Kasumi-1 (cell line): ENCODE measurements at regions not wholly inside any gene's neighbourhood (a gene's known extent, or its start where the extent isn't known, plus 50 kb on each side); places are given as distances from the start of the nearest gene placed in this dataset.
"Not testable (repeated sequence)": the region's sequence is repeated elsewhere in the genome, so short reads cannot be mapped to it uniquely, and the experiment has no call there.

Source experiments
- DNase-seq, 2 experiments: peaks; one replicate each; lab custom pipeline; 2025; lab: John Stamatoyannopoulos, UW

DNA sequence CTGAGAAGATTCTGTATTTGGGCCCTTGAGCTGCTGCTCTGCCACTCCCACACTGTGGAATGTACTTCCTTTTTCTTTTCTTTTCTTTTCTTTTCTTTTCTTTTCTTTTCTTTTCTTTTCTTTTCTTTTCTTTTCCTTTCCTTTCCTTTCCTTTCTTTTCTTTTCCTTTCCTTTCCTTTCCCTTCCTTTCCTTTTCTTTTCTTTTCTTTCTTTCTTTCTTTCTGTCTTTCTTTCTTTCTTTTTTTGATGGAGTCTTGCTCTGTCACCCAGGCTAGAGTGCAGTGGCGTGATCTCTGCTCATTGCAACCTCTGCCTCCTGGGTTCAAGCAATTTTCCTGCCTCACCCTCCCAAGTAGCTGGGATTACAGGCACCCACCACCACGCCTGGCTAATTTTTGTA is 89.8 kb downstream of the DNAAF6 start:
- DNase-seq, result not testable (repeated sequence)

- DNase-seq, result no peak
Observed at GRCh38 chrX:107298276-107298675, 91.9 kb downstream of the DNAAF6 start.

- no peak for DNase-seq
Observed at GRCh38 chrX:107301253-107301652, 94.8 kb downstream of the DNAAF6 start.

DNA sequence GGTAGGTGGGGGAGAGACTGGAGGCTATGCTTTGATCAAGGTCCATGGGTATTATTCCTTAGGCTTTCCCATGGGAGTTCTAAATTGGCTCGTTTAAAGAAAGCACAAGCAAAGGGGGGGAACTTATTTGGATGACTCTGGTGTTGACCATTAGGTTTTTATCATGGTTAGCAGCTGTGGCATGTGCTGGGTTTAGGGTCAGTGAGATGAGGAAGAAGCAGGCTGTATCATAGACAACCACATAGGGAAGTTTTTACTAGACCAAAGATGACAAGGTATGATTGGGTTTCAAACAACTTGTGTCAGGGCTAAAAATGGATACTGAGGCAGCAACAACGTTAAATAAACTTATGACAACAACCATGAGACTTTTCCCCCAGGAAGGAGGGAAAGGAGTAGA is 97.7 kb downstream of the DNAAF6 start:
- no peak for DNase-seq

DNA sequence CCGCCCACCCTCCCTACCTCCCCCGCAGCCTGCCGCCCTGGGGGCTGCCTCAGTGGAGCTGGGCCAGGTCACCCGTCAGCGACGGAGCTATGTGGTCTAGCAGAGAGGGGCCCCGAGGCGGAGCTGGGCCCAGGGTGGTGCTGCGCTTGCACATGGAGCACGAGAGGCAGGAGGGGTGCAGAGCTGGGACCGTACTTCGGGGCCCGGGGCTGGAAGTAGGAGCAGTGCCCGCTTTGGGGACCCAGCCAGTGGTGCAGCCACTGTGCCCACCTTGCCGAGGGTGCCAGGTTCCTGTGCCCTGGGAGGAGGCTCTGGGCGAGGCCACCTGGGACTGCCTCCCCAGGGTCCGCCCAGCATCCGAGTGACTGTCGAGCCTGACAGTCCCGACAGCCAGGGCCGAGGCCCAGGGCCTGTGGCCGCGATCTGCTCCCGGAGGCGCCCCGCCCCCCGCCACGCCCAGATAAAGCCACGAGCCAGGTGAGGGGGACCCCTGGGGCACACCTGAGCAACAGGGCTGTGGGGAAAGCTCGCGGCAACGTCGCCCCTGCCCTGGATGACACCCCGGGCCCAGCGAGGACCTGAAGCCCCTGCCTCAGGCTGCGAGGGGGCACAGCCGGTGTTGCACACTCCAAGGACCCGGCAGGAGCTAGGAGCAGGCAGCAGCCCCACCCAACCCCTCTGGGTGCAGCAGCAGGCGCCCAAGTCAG is 117.5 kb downstream of the DNAAF6 start:
- no peak for DNase-seq

DNA sequence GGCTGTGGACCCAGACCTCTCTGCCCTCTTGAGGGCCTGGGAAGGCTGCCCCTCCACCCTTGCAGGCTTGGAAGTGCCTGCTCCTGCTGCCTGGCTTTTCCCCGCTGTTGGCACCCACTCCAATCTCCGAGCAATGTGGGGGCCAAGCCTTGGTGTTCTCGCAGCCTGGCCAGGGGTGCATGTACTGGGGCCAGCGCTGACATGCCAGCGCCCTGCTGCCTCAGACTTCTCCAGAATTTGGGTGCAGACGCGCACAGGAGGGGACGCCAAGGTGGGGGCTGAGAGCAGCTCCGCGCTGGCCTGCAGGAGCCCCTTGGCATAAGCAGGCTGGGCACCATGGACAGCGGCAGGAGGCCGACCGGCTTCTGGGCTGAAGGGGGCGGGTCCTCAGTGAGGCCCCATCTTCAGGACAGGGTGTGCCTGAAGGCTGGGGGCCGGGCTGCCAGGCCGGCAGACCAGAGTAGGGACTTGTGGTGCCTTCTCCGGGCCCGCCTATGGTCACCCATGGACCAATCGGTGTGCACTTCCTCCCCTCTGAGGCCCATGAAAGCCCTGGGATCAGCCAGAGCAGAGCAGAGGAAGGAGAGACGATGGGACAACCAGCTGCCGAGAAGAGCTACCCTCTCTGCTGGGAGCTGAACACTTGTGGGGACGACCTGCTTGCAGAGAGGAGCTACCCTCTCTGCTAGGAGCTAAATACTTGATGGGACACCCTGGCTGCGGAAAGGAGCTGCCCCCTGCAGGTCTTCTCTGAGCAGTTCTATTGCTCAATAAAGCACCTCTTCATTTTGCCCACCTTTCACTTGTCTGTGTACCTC is 118.3 kb downstream of the DNAAF6 start:
- DNase-seq, result peak in 1 of 2 experiments; percentile 10

GRCh38 chrX:107325467-107325866 is 119.1 kb downstream of the DNAAF6 start:
- DNase-seq, result no peak

GRCh38 chrX:107348051-107348450 is 101.4 kb upstream of the FRMPD3 start:
- no peak for DNase-seq

- no peak for DNase-seq
Observed at GRCh38 chrX:107348990-107349389, 100.5 kb upstream of the FRMPD3 start.

GRCh38 chrX:107355533-107355932 is 93.9 kb upstream of the FRMPD3 start:
- no peak for DNase-seq

DNA sequence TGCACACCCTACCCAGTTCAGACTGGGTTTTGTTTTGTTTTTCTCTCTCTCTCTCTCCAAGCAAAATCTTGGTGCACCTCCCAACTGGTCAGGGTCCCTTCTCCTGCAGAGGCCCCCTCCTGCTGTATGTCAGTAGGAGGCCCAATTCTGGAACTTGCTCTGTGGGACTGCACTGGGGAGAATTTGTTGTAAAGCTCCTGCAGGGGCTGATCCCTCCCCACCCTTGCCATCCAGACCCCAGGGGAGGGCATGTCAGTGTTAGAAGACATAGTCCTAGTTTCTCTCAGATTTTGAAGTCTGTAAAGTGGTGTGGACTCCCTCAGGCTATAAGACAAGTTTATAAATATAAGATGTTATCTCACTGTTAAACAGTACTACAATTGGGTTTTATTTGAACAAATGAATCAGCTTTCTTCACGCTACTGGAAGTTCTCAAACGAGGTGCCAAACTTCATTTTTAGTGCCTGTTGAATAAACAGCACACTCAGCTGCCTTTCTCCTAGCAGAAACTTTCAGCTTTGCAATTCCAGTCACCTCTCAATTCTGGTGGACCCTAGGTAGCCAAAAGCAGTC is 88.6 kb upstream of the FRMPD3 start:
- no peak for DNase-seq

DNA sequence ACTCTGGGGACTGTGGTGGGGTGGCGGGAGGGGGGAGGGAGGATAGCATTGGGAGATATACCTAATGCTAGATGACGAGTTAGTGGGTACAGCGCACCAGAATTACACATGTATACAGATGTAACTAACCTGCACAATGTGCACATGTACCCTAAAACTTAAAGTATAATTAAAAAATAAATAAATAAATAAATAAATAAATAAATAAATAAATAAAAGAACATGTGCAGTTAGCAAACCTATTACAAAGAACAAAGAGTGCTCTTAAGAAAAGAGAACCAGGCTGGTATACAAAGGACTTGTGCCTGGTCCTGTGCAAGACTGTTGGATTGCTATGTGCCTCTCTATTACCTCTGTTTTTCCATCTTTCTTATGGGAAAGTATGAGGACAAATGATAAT is 79.3 kb upstream of the FRMPD3 start:
- DNase-seq, result not testable (repeated sequence)

- no peak for DNase-seq
Observed at GRCh38 chrX:107374132-107374531, 75.3 kb upstream of the FRMPD3 start.

- no peak for DNase-seq
Observed at GRCh38 chrX:107374831-107375230, 74.6 kb upstream of the FRMPD3 start.

- DNase-seq, result not testable (repeated sequence)
Observed at GRCh38 chrX:107376186-107376585, 73.3 kb upstream of the FRMPD3 start.

- DNase-seq, result no peak
Observed at GRCh38 chrX:107384397-107385105, 64.9 kb upstream of the FRMPD3 start.

GRCh38 chrX:107389726-107390125 is 59.7 kb upstream of the FRMPD3 start:
- DNase-seq, result no peak

DNA sequence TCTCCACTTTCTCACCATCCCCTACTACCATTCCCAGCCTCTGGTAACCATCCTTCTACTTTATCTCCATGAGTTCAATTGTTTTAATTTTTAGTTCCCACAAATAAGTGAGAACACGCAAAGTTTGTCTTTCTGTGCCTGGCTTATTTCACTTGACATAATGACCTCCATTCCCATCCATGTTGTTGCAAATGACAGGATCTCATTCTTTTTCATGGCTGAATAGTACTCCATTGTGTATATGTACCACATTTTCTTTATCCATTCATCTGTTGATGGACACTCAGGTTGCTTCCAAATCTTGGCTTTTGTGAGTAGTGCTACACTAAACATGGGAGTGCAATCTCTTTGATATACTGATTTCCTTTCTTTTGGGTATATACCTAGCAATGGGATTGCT is 55.8 kb upstream of the FRMPD3 start:
- not testable (repeated sequence) for DNase-seq

DNA sequence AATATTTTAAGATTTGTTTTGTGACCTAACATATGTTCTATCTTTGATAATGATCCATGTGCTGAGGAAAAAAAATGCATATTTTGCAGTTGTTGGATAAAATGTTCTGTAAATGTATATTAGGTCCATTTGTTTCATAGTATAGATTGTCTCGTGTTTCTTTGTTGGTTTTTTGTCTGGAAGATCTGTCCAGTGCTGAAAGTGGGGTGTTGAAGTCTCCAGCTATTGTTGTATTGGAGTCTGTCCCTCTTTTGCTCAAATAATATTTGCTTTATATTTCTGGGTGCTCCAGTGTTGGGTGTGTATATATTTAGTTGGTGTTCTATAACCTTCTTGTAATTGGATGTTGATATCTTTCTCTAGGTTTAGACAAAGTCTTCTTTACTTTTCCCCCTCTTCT is 53.2 kb upstream of the FRMPD3 start:
- DNase-seq, result no peak

- no peak for DNase-seq
Observed at GRCh38 chrX:107396783-107397182, 52.7 kb upstream of the FRMPD3 start.

DNA sequence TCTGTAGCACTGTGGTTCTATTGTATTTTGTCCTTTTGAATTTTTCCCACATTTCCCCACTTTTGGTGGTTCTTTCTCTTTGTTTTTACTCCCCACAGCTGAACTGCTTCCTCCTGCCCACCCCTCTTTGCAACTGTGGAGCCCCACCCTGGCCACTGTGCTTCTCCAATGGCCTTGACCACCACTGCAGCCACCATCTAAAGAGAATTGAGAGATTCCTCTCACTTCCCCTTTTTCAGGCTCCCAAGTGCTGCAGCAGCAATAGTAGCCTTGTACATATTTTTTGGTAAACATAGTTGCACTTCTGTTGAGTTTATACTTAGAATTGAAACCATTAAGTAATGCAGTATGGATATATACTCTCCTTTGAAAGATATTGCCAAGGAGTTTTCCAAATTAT is 51.3 kb upstream of the FRMPD3 start:
- DNase-seq, result no peak
